ENCODE measurements at regions not wholly inside any gene's neighbourhood (a gene's known extent, or its start where the extent isn't known, plus 50 kb on each side); places are given as distances from the start of the nearest gene placed in this dataset.

GRCh38 chr6:137746264-137746663 is 120.8 kb upstream of the TNFAIP3 start (continued):
- TF ChIP-seq MXI1 (IDR thresholded peaks at IDR 0.05; ENCODE audit: low read depth, low read length): no peak
- TF ChIP-seq, protein P1, sequence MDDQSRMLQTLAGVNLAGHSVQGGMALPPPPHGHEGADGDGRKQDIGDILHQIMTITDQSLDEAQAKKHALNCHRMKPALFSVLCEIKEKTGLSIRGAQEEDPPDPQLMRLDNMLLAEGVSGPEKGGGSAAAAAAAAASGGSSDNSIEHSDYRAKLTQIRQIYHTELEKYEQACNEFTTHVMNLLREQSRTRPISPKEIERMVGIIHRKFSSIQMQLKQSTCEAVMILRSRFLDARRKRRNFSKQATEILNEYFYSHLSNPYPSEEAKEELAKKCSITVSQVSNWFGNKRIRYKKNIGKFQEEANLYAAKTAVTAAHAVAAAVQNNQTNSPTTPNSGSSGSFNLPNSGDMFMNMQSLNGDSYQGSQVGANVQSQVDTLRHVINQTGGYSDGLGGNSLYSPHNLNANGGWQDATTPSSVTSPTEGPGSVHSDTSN (IDR thresholded peaks at IDR 0.05): no peak

DNA sequence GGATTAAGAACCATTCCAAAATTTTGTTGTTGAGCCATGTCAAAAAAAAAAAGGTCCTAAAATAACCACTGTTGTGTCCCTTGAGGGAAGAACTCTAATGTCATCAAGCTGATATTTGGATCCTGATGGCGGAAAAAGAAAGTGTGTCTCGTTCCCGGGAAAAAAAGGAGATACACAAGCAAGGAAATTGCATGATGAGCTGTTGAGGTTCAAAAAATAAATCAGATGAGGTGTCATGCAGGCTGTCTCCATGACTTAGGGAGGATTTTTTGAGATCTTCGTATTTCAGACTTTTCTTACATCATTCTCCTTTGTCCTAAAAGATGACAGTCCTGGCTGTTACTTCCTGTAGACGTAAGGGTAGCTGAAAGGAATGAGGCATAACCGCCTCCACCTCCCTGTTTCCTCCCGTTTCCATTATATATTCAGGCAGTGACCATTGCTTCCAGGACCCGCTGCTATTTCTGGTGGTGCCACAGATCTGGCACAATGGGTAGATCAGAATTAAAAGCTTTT is 117.3 kb upstream of the TNFAIP3 start:
- POLR2A ChIA-PET: no interaction called here

More for the DNA sequence above, 117.3 kb upstream of the TNFAIP3 start:
- no peaks in the 10 kb centered on the region for H3K9me2 ChIP-seq
- no peaks in the 10 kb centered on the region for H4K20me1 ChIP-seq (ENCODE audit: insufficient read depth)
- no peaks in the 10 kb centered on the region for H3K36me3 ChIP-seq (replicated peaks in 1 of 2; ENCODE audit: control insufficient read depth in 1 of 2, insufficient read depth in 2 of 2, low read length in 1 of 2)
- CTCF ChIA-PET: no interaction called here
- WGBS (ENCODE audit: low lambda C conversion rate): 15% methylated on average over 8 of the region's 8 CpGs
- no peak overlapping the region for H3K4me2 ChIP-seq
- no peak overlapping the region for H3K4me3 ChIP-seq (ENCODE audit: low read depth in 2 of 2, low read length in 1 of 2)
- H3K9me3 ChIP-seq: no peaks in the 10 kb centered on the region
- H3K79me2 ChIP-seq (ENCODE audit: insufficient read depth): no peaks in the 10 kb centered on the region
- no peak for DNase-seq
- H3F3A ChIP-seq (replicated peaks; ENCODE audit: insufficient read depth): no peaks in the 10 kb centered on the region
- TF ChIP-seq, protein P1 (IDR thresholded peaks at IDR 0.05): no peak
- TF ChIP-seq NFIC (IDR thresholded peaks at IDR 0.05; ENCODE audit: borderline replicate concordance): no peak
- TF ChIP-seq GATA2 (CRISPR knock-in tag; IDR thresholded peaks at IDR 0.05): no peak
- no peak for TF ChIP-seq POLR2AphosphoS5 (IDR thresholded peaks at IDR 0.05; ENCODE audit: low read depth, low read length)
- TF ChIP-seq RAD21 (IDR thresholded peaks at IDR 0.05; ENCODE audit: low read length): no peak
- no peak for TF ChIP-seq MXI1 (IDR thresholded peaks at IDR 0.05; ENCODE audit: low read depth, low read length)
- TF ChIP-seq GABPA (IDR thresholded peaks at IDR 0.05; ENCODE audit: low read depth): no peak
- no peak for TF ChIP-seq REST (IDR thresholded peaks at IDR 0.05; ENCODE audit: low read depth, low read length)
- TF ChIP-seq TCF12 (IDR thresholded peaks at IDR 0.05): no peak
- no peak for TF ChIP-seq CTCF (IDR thresholded peaks at IDR 0.05)
- TF ChIP-seq FOSL2 (IDR thresholded peaks at IDR 0.05; ENCODE audit: borderline replicate concordance, low read depth): no peak
- no peak for TF ChIP-seq CHD2 (IDR thresholded peaks at IDR 0.05; ENCODE audit: low read length, partially characterized antibody)
- TF ChIP-seq SIN3A (IDR thresholded peaks at IDR 0.05; ENCODE audit: borderline replicate concordance, low read depth, low read length): no peak
- TF ChIP-seq, protein P2, sequence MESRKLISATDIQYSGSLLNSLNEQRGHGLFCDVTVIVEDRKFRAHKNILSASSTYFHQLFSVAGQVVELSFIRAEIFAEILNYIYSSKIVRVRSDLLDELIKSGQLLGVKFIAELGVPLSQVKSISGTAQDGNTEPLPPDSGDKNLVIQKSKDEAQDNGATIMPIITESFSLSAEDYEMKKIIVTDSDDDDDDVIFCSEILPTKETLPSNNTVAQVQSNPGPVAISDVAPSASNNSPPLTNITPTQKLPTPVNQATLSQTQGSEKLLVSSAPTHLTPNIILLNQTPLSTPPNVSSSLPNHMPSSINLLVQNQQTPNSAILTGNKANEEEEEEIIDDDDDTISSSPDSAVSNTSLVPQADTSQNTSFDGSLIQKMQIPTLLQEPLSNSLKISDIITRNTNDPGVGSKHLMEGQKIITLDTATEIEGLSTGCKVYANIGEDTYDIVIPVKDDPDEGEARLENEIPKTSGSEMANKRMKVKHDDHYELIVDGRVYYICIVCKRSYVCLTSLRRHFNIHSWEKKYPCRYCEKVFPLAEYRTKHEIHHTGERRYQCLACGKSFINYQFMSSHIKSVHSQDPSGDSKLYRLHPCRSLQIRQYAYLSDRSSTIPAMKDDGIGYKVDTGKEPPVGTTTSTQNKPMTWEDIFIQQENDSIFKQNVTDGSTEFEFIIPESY (IDR thresholded peaks at IDR 0.05; ENCODE audit: borderline replicate concordance, low read depth): no peak
- TF ChIP-seq, protein P3, sequence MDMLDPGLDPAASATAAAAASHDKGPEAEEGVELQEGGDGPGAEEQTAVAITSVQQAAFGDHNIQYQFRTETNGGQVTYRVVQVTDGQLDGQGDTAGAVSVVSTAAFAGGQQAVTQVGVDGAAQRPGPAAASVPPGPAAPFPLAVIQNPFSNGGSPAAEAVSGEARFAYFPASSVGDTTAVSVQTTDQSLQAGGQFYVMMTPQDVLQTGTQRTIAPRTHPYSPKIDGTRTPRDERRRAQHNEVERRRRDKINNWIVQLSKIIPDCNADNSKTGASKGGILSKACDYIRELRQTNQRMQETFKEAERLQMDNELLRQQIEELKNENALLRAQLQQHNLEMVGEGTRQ (IDR thresholded peaks at IDR 0.05; ENCODE audit: borderline replicate concordance, low read depth, low read length): no peak
- TF ChIP-seq, protein P4, sequence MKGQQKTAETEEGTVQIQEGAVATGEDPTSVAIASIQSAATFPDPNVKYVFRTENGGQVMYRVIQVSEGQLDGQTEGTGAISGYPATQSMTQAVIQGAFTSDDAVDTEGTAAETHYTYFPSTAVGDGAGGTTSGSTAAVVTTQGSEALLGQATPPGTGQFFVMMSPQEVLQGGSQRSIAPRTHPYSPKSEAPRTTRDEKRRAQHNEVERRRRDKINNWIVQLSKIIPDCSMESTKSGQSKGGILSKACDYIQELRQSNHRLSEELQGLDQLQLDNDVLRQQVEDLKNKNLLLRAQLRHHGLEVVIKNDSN (IDR thresholded peaks at IDR 0.05; ENCODE audit: borderline replicate concordance, low read depth): no peak
- H3K9ac ChIP-seq: no peak overlapping the region
- H2AFZ ChIP-seq (ENCODE audit: low read depth): no peak overlapping the region
- no peak overlapping the region for H3K27ac ChIP-seq (ENCODE audit: low read depth in 2 of 2, low read length in 1 of 2)
- no peaks in the 10 kb centered on the region for H3K4me1 ChIP-seq (ENCODE audit: control insufficient read depth in 1 of 2, insufficient read depth in 2 of 2, low read depth in 1 of 2, low read length in 1 of 2)
- no peaks in the 10 kb centered on the region; the same call in 1 of the 2 replicates for H3K27me3 ChIP-seq (ENCODE audit: insufficient read depth)

Data from SK-N-SH (cell line).